Stomach (tissue), 4 donors: ENCODE measurements at regions not wholly inside any gene's neighbourhood (a gene's known extent, or its start where the extent isn't known, plus 50 kb on each side); places are given as distances from the start of the nearest gene placed in this dataset.
"Not testable (repeated sequence)": the region's sequence is repeated elsewhere in the genome, so short reads cannot be mapped to it uniquely, and the experiment has no call there.

Experiments used
- EP300 ChIP-seq: sonication (generic); formaldehyde crosslinking; IDR thresholded peaks from one replicate; pipeline ENCODE4 v1.6.1; 2017; ENCODE audit warnings: antibody characterized with exemption
- POLR2A ChIP-seq, 4 donors: fragments of 450-650 bp; IDR thresholded peaks; one replicate each; pipeline ENCODE4 v1.6.1; 2016; ENCODE audit warnings: antibody characterized with exemption in 4 of 4, control low read depth in 2 of 4, mild to moderate bottlenecking in 1 of 4, moderate library complexity in 1 of 4
- TF ChIP-seq, protein P1 (sequence below), 7 experiments: fragments of 450-650 bp in 4 of 7; fragments of 200-600 bp in 3 of 7; sonication (generic) in 3 of 7; IDR thresholded peaks; one replicate each; pipeline ENCODE4 v1.5.1; 2016 to 2019; ENCODE audit warnings: antibody characterized with exemption in 7 of 7, control low read depth in 2 of 7, mild to moderate bottlenecking in 1 of 7

DNA sequence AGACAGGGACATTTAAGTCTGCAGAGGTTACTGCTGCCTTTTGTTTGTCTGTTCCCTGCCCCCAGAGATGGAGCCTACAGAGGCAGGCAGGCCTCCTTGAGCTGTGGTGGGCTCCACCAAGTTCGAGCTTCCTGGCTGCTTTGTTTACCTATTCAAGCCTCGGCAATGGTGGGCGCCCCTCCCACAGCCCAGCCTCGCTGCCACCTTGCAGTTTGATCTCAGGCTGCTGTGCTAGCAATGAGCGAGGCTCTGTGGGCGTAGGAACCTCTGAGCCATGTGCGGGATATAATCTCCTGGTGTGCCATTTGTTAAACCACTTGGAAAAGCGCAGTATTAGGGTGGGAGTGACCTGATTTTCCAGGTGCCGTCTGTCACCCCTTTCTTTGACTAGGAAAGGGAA is 942.8 kb upstream of the CELF2 start:
- TF ChIP-seq POLR2A (IDR thresholded peaks at IDR 0.05); EP300: not testable (repeated sequence)
- TF ChIP-seq, protein P1, sequence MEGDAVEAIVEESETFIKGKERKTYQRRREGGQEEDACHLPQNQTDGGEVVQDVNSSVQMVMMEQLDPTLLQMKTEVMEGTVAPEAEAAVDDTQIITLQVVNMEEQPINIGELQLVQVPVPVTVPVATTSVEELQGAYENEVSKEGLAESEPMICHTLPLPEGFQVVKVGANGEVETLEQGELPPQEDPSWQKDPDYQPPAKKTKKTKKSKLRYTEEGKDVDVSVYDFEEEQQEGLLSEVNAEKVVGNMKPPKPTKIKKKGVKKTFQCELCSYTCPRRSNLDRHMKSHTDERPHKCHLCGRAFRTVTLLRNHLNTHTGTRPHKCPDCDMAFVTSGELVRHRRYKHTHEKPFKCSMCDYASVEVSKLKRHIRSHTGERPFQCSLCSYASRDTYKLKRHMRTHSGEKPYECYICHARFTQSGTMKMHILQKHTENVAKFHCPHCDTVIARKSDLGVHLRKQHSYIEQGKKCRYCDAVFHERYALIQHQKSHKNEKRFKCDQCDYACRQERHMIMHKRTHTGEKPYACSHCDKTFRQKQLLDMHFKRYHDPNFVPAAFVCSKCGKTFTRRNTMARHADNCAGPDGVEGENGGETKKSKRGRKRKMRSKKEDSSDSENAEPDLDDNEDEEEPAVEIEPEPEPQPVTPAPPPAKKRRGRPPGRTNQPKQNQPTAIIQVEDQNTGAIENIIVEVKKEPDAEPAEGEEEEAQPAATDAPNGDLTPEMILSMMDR (IDR thresholded peaks at IDR 0.05) = not testable (repeated sequence)
